IPS DF 4.7 (cell line): ENCODE measurements at regions not wholly inside any gene's neighbourhood (a gene's known extent, or its start where the extent isn't known, plus 50 kb on each side); places are given as distances from the start of the nearest gene placed in this dataset.
"Not testable (repeated sequence)": the region's sequence is repeated elsewhere in the genome, so short reads cannot be mapped to it uniquely, and the experiment has no call there.

Experiments used
- DNase-seq: peaks from one replicate; pipeline ENCODE4 v3.0.0-alpha.2; 2013; ENCODE audit warnings: low spot score; ENCODE audit errors: extremely low read depth

GRCh38 chr5:8769631-8770030 lies 776.2 kb downstream of the SEMA5A start:
- no peak for DNase-seq

- no peak for DNase-seq
Observed at GRCh38 chr5:8770431-8770830, 775.4 kb downstream of the SEMA5A start.

- no peak for DNase-seq
Observed at GRCh38 chr5:8773046-8773615, 772.7 kb downstream of the SEMA5A start.

GRCh38 chr5:8784692-8785091 lies 761.2 kb downstream of the SEMA5A start:
- DNase-seq: no peak

- DNase-seq: no peak
Observed at GRCh38 chr5:8788246-8788645, 757.6 kb downstream of the SEMA5A start.

GRCh38 chr5:8805653-8806052 lies 740.2 kb downstream of the SEMA5A start:
- no peak for DNase-seq

- no peak for DNase-seq
Observed at GRCh38 chr5:8807636-8808035, 738.2 kb downstream of the SEMA5A start.

- no peak for DNase-seq
Observed at GRCh38 chr5:8811581-8811980, 734.3 kb downstream of the SEMA5A start.

- DNase-seq: no peak
Observed at GRCh38 chr5:8813180-8813579, 732.7 kb downstream of the SEMA5A start.

GRCh38 chr5:8814105-8814504 lies 731.8 kb downstream of the SEMA5A start:
- no peak for DNase-seq

- no peak for DNase-seq
Observed at GRCh38 chr5:8824371-8824770, 721.5 kb downstream of the SEMA5A start.

GRCh38 chr5:8825139-8825757 lies 720.6 kb downstream of the SEMA5A start:
- DNase-seq: no peak

GRCh38 chr5:8826508-8826907 lies 719.4 kb downstream of the SEMA5A start:
- no peak for DNase-seq

- DNase-seq: no peak
Observed at GRCh38 chr5:8827696-8828095, 718.2 kb downstream of the SEMA5A start.

- DNase-seq: no peak
Observed at GRCh38 chr5:8828596-8829322, 717.1 kb downstream of the SEMA5A start.

- DNase-seq: no peak
Observed at GRCh38 chr5:8829323-8830029, 716.4 kb downstream of the SEMA5A start.

GRCh38 chr5:8831251-8831650 lies 714.6 kb downstream of the SEMA5A start:
- DNase-seq: no peak

GRCh38 chr5:8831854-8832253 lies 714.0 kb downstream of the SEMA5A start:
- no peak for DNase-seq

- DNase-seq: no peak
Observed at GRCh38 chr5:8839361-8840055, 706.4 kb downstream of the SEMA5A start.

GRCh38 chr5:8840237-8840636 lies 705.6 kb downstream of the SEMA5A start:
- no peak for DNase-seq

GRCh38 chr5:8840746-8841145 lies 705.1 kb downstream of the SEMA5A start:
- DNase-seq: not testable (repeated sequence)
